ENCODE measurements at regions not wholly inside any gene's neighbourhood (a gene's known extent, or its start where the extent isn't known, plus 50 kb on each side); places are given as distances from the start of the nearest gene placed in this dataset.
A peak's percentile ranks its signal among the peaks of the same experiment; 100 is the strongest.

DNA sequence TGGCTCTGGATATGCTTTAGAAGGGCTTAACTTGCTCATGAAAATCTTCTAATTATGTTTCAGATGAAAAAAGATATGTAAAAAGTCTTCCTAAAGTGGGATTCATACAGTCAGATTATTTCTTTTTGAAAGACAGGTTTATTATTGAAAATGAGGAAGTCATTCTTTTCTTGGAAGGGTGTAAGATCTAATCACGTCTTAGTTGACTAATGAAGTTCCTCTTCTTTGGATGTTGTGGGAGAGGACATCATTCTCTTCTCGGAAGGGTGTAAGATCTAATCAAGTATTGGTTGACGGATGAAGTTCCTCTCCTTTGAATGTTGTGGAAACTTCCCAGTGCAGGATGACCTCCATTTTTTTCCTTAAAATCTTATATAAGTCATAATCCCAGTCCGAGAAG lies 74.9 kb downstream of the ALG10 start:
- H3K9ac ChIP-seq (ENCODE audit: insufficient read length, low read depth), result no peak overlapping the region
- H3K36me3 ChIP-seq (ENCODE audit: insufficient read depth, insufficient read length, low read length), result no peaks in the 10 kb centered on the region
- TF ChIP-seq YY1 (IDR thresholded peaks at IDR 0.05; ENCODE audit: insufficient read depth, insufficient read length), result no peak
- H3K9me3 ChIP-seq (ENCODE audit: insufficient read depth, low read length), result no peaks in the 10 kb centered on the region
- H3K4me3 ChIP-seq (ENCODE audit: insufficient read length, low read depth), result no peak overlapping the region
- H3K4me1 ChIP-seq (ENCODE audit: insufficient read depth, insufficient read length), result no peaks in the 10 kb centered on the region
- no peak for DNase-seq (ENCODE audit: low read depth, low spot score)
- H3K27me3 ChIP-seq (ENCODE audit: insufficient read depth, insufficient read length), result no peaks in the 10 kb centered on the region

- TF ChIP-seq YY1 (IDR thresholded peaks at IDR 0.05; ENCODE audit: insufficient read depth, insufficient read length) (no peak), SUZ12 (IDR thresholded peaks at IDR 0.05; ENCODE audit: extremely low read depth, insufficient read depth, insufficient read length) (no peak), ZNF274 (IDR thresholded peaks at IDR 0.05; ENCODE audit: low read depth, low read length) (no peak)
- Histone ChIP-seq H3K9ac (ENCODE audit: insufficient read length, low read depth) (no peak overlapping the region), H3K36me3 (ENCODE audit: insufficient read depth, insufficient read length, low read length) (no peaks in the 10 kb centered on the region), H3K27me3 (ENCODE audit: insufficient read depth, insufficient read length) (peaks cover 46% of the 10 kb centered on the region), H3K4me1 (ENCODE audit: insufficient read depth, insufficient read length) (peaks cover 11% of the 10 kb centered on the region), H3K9me3 (ENCODE audit: insufficient read depth, low read length) (no peaks in the 10 kb centered on the region), H3K4me3 (ENCODE audit: insufficient read length, low read depth) (no peak overlapping the region)
- no peak for DNase-seq (ENCODE audit: low read depth, low spot score)
These were observed 83.2 kb downstream of the ALG10 start for GRCh38 chr12:34105392-34105933.

- Histone ChIP-seq H3K4me3 (ENCODE audit: insufficient read length, low read depth) (no peak overlapping the region), H3K9me3 (ENCODE audit: insufficient read depth, low read length) (no peaks in the 10 kb centered on the region), H3K4me1 (ENCODE audit: insufficient read depth, insufficient read length) (peaks cover 11% of the 10 kb centered on the region), H3K27me3 (ENCODE audit: insufficient read depth, insufficient read length) (peaks cover 46% of the 10 kb centered on the region), H3K9ac (ENCODE audit: insufficient read length, low read depth) (no peak overlapping the region), H3K36me3 (ENCODE audit: insufficient read depth, insufficient read length, low read length) (no peaks in the 10 kb centered on the region)
- no peak for DNase-seq (ENCODE audit: low read depth, low spot score)
- no peak for TF ChIP-seq ZNF274 (IDR thresholded peaks at IDR 0.05; ENCODE audit: low read depth, low read length)
- no peak for TF ChIP-seq SUZ12 (IDR thresholded peaks at IDR 0.05; ENCODE audit: extremely low read depth, insufficient read depth, insufficient read length)
- no peak for TF ChIP-seq YY1 (IDR thresholded peaks at IDR 0.05; ENCODE audit: insufficient read depth, insufficient read length)
These were observed 83.9 kb downstream of the ALG10 start for GRCh38 chr12:34106172-34106571.

- no peak for TF ChIP-seq SUZ12 (IDR thresholded peaks at IDR 0.05; ENCODE audit: extremely low read depth, insufficient read depth, insufficient read length)
- no peak for TF ChIP-seq YY1 (IDR thresholded peaks at IDR 0.05; ENCODE audit: insufficient read depth, insufficient read length)
- no peak for TF ChIP-seq ZNF274 (IDR thresholded peaks at IDR 0.05; ENCODE audit: low read depth, low read length)
- DNase-seq (ENCODE audit: low read depth, low spot score), result no peak
- Histone ChIP-seq H3K36me3 (ENCODE audit: insufficient read depth, insufficient read length, low read length) (no peaks in the 10 kb centered on the region), H3K9me3 (ENCODE audit: insufficient read depth, low read length) (no peaks in the 10 kb centered on the region), H3K4me3 (ENCODE audit: insufficient read length, low read depth) (no peak overlapping the region), H3K4me1 (ENCODE audit: insufficient read depth, insufficient read length) (peaks cover 11% of the 10 kb centered on the region), H3K27me3 (ENCODE audit: insufficient read depth, insufficient read length) (peaks cover 46% of the 10 kb centered on the region), H3K9ac (ENCODE audit: insufficient read length, low read depth) (no peak overlapping the region)
These were observed 84.7 kb downstream of the ALG10 start for GRCh38 chr12:34107016-34107415.

DNA sequence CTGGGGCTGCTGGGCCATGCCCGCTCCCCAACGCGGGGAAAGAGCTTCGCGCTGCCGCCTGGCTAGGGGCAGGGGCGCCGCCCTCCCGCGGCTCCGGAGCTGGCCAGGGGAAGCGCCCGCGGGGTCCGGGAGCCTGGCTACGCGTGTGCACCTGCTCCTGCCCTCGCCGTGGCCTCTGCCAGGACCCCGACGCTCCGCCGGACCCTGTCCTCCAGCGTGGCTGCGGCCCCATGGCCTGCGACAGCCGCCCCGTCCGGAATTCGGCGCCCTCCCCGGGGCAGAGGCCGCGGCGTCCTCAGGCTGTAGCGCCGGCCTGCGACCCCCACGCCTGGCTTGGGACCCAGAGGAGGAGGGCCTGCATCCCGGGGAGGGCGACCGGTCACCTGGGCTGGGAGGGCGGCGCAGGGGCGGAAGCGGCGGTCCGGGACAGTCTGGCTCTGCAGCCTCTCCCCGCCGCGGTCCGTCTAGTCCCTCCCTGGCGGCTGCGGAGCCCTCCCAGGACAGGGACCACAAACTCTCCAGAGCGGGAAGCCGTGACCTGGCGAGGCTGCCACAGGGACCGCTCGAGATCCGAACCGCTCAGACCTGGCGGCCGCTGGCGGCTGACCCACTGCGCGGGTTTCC lies 85.6 kb downstream of the ALG10 start:
- Histone ChIP-seq H3K4me3 (ENCODE audit: insufficient read length, low read depth) (peak overlapping the region; percentile 74), H3K4me1 (ENCODE audit: insufficient read depth, insufficient read length) (peaks cover 11% of the 10 kb centered on the region), H3K36me3 (ENCODE audit: insufficient read depth, insufficient read length, low read length) (no peaks in the 10 kb centered on the region), H3K9ac (ENCODE audit: insufficient read length, low read depth) (peak overlapping the region; percentile 79), H3K27me3 (ENCODE audit: insufficient read depth, insufficient read length) (peaks cover 46% of the 10 kb centered on the region), H3K9me3 (ENCODE audit: insufficient read depth, low read length) (no peaks in the 10 kb centered on the region)
- no peak for DNase-seq (ENCODE audit: low read depth, low spot score)
- TF ChIP-seq ZNF274 (IDR thresholded peaks at IDR 0.05; ENCODE audit: low read depth, low read length) (no peak), YY1 (IDR thresholded peaks at IDR 0.05; ENCODE audit: insufficient read depth, insufficient read length) (no peak), SUZ12 (IDR thresholded peaks at IDR 0.05; ENCODE audit: extremely low read depth, insufficient read depth, insufficient read length) (no peak)

DNA sequence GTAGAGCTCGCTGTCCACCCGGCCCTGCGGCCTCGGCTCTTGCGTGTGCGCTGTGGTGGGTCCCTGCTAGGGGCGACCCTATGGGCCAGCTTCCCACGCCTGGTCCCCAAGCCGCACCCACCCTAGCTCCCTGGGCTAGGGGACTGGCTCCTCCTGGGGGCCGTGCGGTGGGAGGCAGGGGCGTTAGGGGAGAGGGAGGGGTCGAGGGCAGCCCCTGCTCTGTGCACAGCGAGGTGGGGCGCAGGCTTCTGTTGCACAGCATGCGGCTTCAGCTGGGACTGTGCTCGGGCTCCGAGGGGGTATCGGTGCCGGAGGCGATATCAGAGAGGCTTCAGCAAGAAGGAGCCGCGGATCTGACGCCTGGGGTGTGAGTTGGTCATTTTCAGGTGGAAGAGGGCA lies 86.1 kb downstream of the ALG10 start:
- DNase-seq (ENCODE audit: low read depth, low spot score), result no peak
- Histone ChIP-seq H3K4me3 (ENCODE audit: insufficient read length, low read depth) (peak overlapping the region; percentile 74), H3K9me3 (ENCODE audit: insufficient read depth, low read length) (no peaks in the 10 kb centered on the region)

DNA sequence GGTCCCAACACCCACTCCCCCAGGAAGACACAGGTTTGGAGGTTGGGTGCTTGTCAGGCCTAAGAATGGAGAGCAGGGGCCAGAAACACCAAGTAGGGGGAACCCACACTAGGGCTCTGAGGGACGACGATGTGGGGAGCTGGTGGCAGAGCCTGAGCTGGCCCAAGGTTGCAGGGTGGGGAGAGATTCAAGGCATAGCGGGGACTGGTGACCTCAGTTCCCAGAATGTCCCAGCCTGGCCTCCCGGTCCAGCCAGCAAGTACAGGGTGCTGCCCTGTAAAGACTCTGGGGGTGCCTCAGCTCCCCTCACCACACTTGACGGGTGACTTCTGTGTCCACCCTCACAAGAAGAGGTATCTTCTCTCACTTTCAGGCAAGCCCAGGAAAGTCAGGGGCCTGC lies 86.7 kb downstream of the ALG10 start:
- H3K9me3 ChIP-seq (ENCODE audit: insufficient read depth, low read length), result no peaks in the 10 kb centered on the region

More for the DNA sequence above, 86.1 kb downstream of the ALG10 start:
- no peaks in the 10 kb centered on the region for H3K36me3 ChIP-seq (ENCODE audit: insufficient read depth, insufficient read length, low read length)
- no peak for TF ChIP-seq YY1 (IDR thresholded peaks at IDR 0.05; ENCODE audit: insufficient read depth, insufficient read length)
- TF ChIP-seq SUZ12 (IDR thresholded peaks at IDR 0.05; ENCODE audit: extremely low read depth, insufficient read depth, insufficient read length), result no peak
- TF ChIP-seq ZNF274 (IDR thresholded peaks at IDR 0.05; ENCODE audit: low read depth, low read length), result no peak
- H3K27me3 ChIP-seq (ENCODE audit: insufficient read depth, insufficient read length), result peaks cover 46% of the 10 kb centered on the region
- peaks cover 11% of the 10 kb centered on the region for H3K4me1 ChIP-seq (ENCODE audit: insufficient read depth, insufficient read length)
- H3K9ac ChIP-seq (ENCODE audit: insufficient read length, low read depth), result peak overlapping the region; percentile 79

More for the DNA sequence above, 86.7 kb downstream of the ALG10 start:
- no peak overlapping the region for H3K9ac ChIP-seq (ENCODE audit: insufficient read length, low read depth)
- no peak overlapping the region for H3K4me3 ChIP-seq (ENCODE audit: insufficient read length, low read depth)
- H3K27me3 ChIP-seq (ENCODE audit: insufficient read depth, insufficient read length), result peaks cover 46% of the 10 kb centered on the region
- H3K36me3 ChIP-seq (ENCODE audit: insufficient read depth, insufficient read length, low read length), result no peaks in the 10 kb centered on the region
- peaks cover 11% of the 10 kb centered on the region for H3K4me1 ChIP-seq (ENCODE audit: insufficient read depth, insufficient read length)
- DNase-seq (ENCODE audit: low read depth, low spot score), result no peak
- TF ChIP-seq ZNF274 (IDR thresholded peaks at IDR 0.05; ENCODE audit: low read depth, low read length), result no peak
- no peak for TF ChIP-seq SUZ12 (IDR thresholded peaks at IDR 0.05; ENCODE audit: extremely low read depth, insufficient read depth, insufficient read length)
